ENCODE measurements at regions not wholly inside any gene's neighbourhood (a gene's known extent, or its start where the extent isn't known, plus 50 kb on each side); places are given as distances from the start of the nearest gene placed in this dataset.
"Not testable (repeated sequence)": the region's sequence is repeated elsewhere in the genome, so short reads cannot be mapped to it uniquely, and the experiment has no call there.

GRCh38 chr5:53262348-53262970 is 152.9 kb upstream of the MOCS2 start:
- H3K4me3 ChIP-seq (ENCODE audit: low read length), result no peak overlapping the region
- H3K4me1 ChIP-seq (ENCODE audit: insufficient read depth, low read length), result no peaks in the 10 kb centered on the region
- no peaks in the 10 kb centered on the region for H3K27me3 ChIP-seq (ENCODE audit: insufficient read depth, low read length)
- H3K36me3 ChIP-seq (ENCODE audit: insufficient read depth, low read length), result no peaks in the 10 kb centered on the region
- H3K9me3 ChIP-seq (ENCODE audit: low read length), result no peaks in the 10 kb centered on the region
- no peak overlapping the region for H2AFZ ChIP-seq (ENCODE audit: low read depth, low read length)

- H3K9me3 ChIP-seq (ENCODE audit: low read length), result no peaks in the 10 kb centered on the region
- no peak overlapping the region for H3K4me3 ChIP-seq (ENCODE audit: low read length)
- no peaks in the 10 kb centered on the region for H3K4me1 ChIP-seq (ENCODE audit: insufficient read depth, low read length)
- H2AFZ ChIP-seq (ENCODE audit: low read depth, low read length), result no peak overlapping the region
- H3K27me3 ChIP-seq (ENCODE audit: insufficient read depth, low read length), result no peaks in the 10 kb centered on the region
- no peaks in the 10 kb centered on the region for H3K36me3 ChIP-seq (ENCODE audit: insufficient read depth, low read length)
These were observed 153.6 kb upstream of the MOCS2 start for GRCh38 chr5:53263151-53263550.

GRCh38 chr5:53265043-53265442 is 155.5 kb upstream of the MOCS2 start:
- no peak overlapping the region for H3K4me3 ChIP-seq (ENCODE audit: low read length)
- H3K9me3 ChIP-seq (ENCODE audit: low read length), result no peaks in the 10 kb centered on the region
- H3K27me3 ChIP-seq (ENCODE audit: insufficient read depth, low read length), result no peaks in the 10 kb centered on the region
- no peaks in the 10 kb centered on the region for H3K36me3 ChIP-seq (ENCODE audit: insufficient read depth, low read length)
- H3K4me1 ChIP-seq (ENCODE audit: insufficient read depth, low read length), result no peaks in the 10 kb centered on the region
- H2AFZ ChIP-seq (ENCODE audit: low read depth, low read length), result no peak overlapping the region

GRCh38 chr5:53268241-53268640 is 158.7 kb upstream of the MOCS2 start:
- H3K36me3 ChIP-seq (ENCODE audit: insufficient read depth, low read length); H3K4me3 ChIP-seq (ENCODE audit: low read length): not testable (repeated sequence)

GRCh38 chr5:53275666-53276065 is 166.1 kb upstream of the MOCS2 start:
- H2AFZ ChIP-seq (ENCODE audit: low read depth, low read length), result no peak overlapping the region
- no peaks in the 10 kb centered on the region for H3K9me3 ChIP-seq (ENCODE audit: low read length)
- no peak overlapping the region for H3K4me3 ChIP-seq (ENCODE audit: low read length)
- no peaks in the 10 kb centered on the region for H3K27me3 ChIP-seq (ENCODE audit: insufficient read depth, low read length)
- no peaks in the 10 kb centered on the region for H3K4me1 ChIP-seq (ENCODE audit: insufficient read depth, low read length)
- no peaks in the 10 kb centered on the region for H3K36me3 ChIP-seq (ENCODE audit: insufficient read depth, low read length)

More at GRCh38 chr5:53268241-53268640, 158.7 kb upstream of the MOCS2 start:
- not testable (repeated sequence) for H3K27me3 ChIP-seq (ENCODE audit: insufficient read depth, low read length); H2AFZ ChIP-seq (ENCODE audit: low read depth, low read length); H3K4me1 ChIP-seq (ENCODE audit: insufficient read depth, low read length); H3K9me3 ChIP-seq (ENCODE audit: low read length)

GRCh38 chr5:53276825-53277224 is 167.3 kb upstream of the MOCS2 start:
- no peaks in the 10 kb centered on the region for H3K27me3 ChIP-seq (ENCODE audit: insufficient read depth, low read length)
- H2AFZ ChIP-seq (ENCODE audit: low read depth, low read length), result no peak overlapping the region
- no peaks in the 10 kb centered on the region for H3K36me3 ChIP-seq (ENCODE audit: insufficient read depth, low read length)
- no peaks in the 10 kb centered on the region for H3K9me3 ChIP-seq (ENCODE audit: low read length)
- no peaks in the 10 kb centered on the region for H3K4me1 ChIP-seq (ENCODE audit: insufficient read depth, low read length)
- H3K4me3 ChIP-seq (ENCODE audit: low read length), result no peak overlapping the region

- no peaks in the 10 kb centered on the region for H3K36me3 ChIP-seq (ENCODE audit: insufficient read depth, low read length)
- H3K27me3 ChIP-seq (ENCODE audit: insufficient read depth, low read length), result no peaks in the 10 kb centered on the region
- no peaks in the 10 kb centered on the region for H3K9me3 ChIP-seq (ENCODE audit: low read length)
- no peak overlapping the region for H3K4me3 ChIP-seq (ENCODE audit: low read length)
- H3K4me1 ChIP-seq (ENCODE audit: insufficient read depth, low read length), result no peaks in the 10 kb centered on the region
- H2AFZ ChIP-seq (ENCODE audit: low read depth, low read length), result no peak overlapping the region
These were observed 167.9 kb upstream of the MOCS2 start for GRCh38 chr5:53277491-53277890.

- no peaks in the 10 kb centered on the region for H3K4me1 ChIP-seq (ENCODE audit: insufficient read depth, low read length)
- H3K27me3 ChIP-seq (ENCODE audit: insufficient read depth, low read length), result no peaks in the 10 kb centered on the region
- no peak overlapping the region for H2AFZ ChIP-seq (ENCODE audit: low read depth, low read length)
- H3K4me3 ChIP-seq (ENCODE audit: low read length), result no peak overlapping the region
- H3K36me3 ChIP-seq (ENCODE audit: insufficient read depth, low read length), result no peaks in the 10 kb centered on the region
- H3K9me3 ChIP-seq (ENCODE audit: low read length), result no peaks in the 10 kb centered on the region
These were observed 178.0 kb upstream of the MOCS2 start for GRCh38 chr5:53287573-53287972.

GRCh38 chr5:53288511-53288910 is 179.0 kb upstream of the MOCS2 start:
- H3K36me3 ChIP-seq (ENCODE audit: insufficient read depth, low read length), result no peaks in the 10 kb centered on the region
- H3K9me3 ChIP-seq (ENCODE audit: low read length), result no peaks in the 10 kb centered on the region
- H3K4me1 ChIP-seq (ENCODE audit: insufficient read depth, low read length), result no peaks in the 10 kb centered on the region

GRCh38 chr5:53291047-53291446 is 181.5 kb upstream of the MOCS2 start:
- Histone ChIP-seq H3K27me3 (ENCODE audit: insufficient read depth, low read length) (no peaks in the 10 kb centered on the region), H2AFZ (ENCODE audit: low read depth, low read length) (no peak overlapping the region), H3K36me3 (ENCODE audit: insufficient read depth, low read length) (no peaks in the 10 kb centered on the region), H3K4me1 (ENCODE audit: insufficient read depth, low read length) (no peaks in the 10 kb centered on the region), H3K9me3 (ENCODE audit: low read length) (no peaks in the 10 kb centered on the region), H3K4me3 (ENCODE audit: low read length) (no peak overlapping the region)

More at GRCh38 chr5:53288511-53288910, 179.0 kb upstream of the MOCS2 start:
- H3K4me3 ChIP-seq (ENCODE audit: low read length), result no peak overlapping the region
- H3K27me3 ChIP-seq (ENCODE audit: insufficient read depth, low read length), result no peaks in the 10 kb centered on the region
- no peak overlapping the region for H2AFZ ChIP-seq (ENCODE audit: low read depth, low read length)

GRCh38 chr5:53291528-53291927 is 182.0 kb upstream of the MOCS2 start:
- Histone ChIP-seq H3K4me3 (ENCODE audit: low read length) (no peak overlapping the region), H3K36me3 (ENCODE audit: insufficient read depth, low read length) (no peaks in the 10 kb centered on the region), H3K27me3 (ENCODE audit: insufficient read depth, low read length) (no peaks in the 10 kb centered on the region), H2AFZ (ENCODE audit: low read depth, low read length) (no peak overlapping the region), H3K9me3 (ENCODE audit: low read length) (no peaks in the 10 kb centered on the region), H3K4me1 (ENCODE audit: insufficient read depth, low read length) (no peaks in the 10 kb centered on the region)

- H3K4me1 ChIP-seq (ENCODE audit: insufficient read depth, low read length), result no peaks in the 10 kb centered on the region
- no peak overlapping the region for H3K4me3 ChIP-seq (ENCODE audit: low read length)
- no peak overlapping the region for H2AFZ ChIP-seq (ENCODE audit: low read depth, low read length)
- no peaks in the 10 kb centered on the region for H3K36me3 ChIP-seq (ENCODE audit: insufficient read depth, low read length)
- no peaks in the 10 kb centered on the region for H3K27me3 ChIP-seq (ENCODE audit: insufficient read depth, low read length)
- no peaks in the 10 kb centered on the region for H3K9me3 ChIP-seq (ENCODE audit: low read length)
These were observed 181.6 kb upstream of the FST start for GRCh38 chr5:53298841-53299240.

GRCh38 chr5:53302529-53302928 is 177.9 kb upstream of the FST start:
- Histone ChIP-seq H3K36me3 (ENCODE audit: insufficient read depth, low read length) (no peaks in the 10 kb centered on the region), H3K4me3 (ENCODE audit: low read length) (no peak overlapping the region), H3K9me3 (ENCODE audit: low read length) (no peaks in the 10 kb centered on the region), H3K4me1 (ENCODE audit: insufficient read depth, low read length) (no peaks in the 10 kb centered on the region), H2AFZ (ENCODE audit: low read depth, low read length) (no peak overlapping the region), H3K27me3 (ENCODE audit: insufficient read depth, low read length) (no peaks in the 10 kb centered on the region)

GRCh38 chr5:53303105-53303504 is 177.3 kb upstream of the FST start:
- Histone ChIP-seq H2AFZ (ENCODE audit: low read depth, low read length) (no peak overlapping the region), H3K9me3 (ENCODE audit: low read length) (no peaks in the 10 kb centered on the region), H3K4me3 (ENCODE audit: low read length) (no peak overlapping the region), H3K4me1 (ENCODE audit: insufficient read depth, low read length) (no peaks in the 10 kb centered on the region), H3K36me3 (ENCODE audit: insufficient read depth, low read length) (no peaks in the 10 kb centered on the region), H3K27me3 (ENCODE audit: insufficient read depth, low read length) (no peaks in the 10 kb centered on the region)

All from neuron (in vitro differentiated cells).